HG03025 (cell line): ENCODE measurements at regions not wholly inside any gene's neighbourhood (a gene's known extent, or its start where the extent isn't known, plus 50 kb on each side); places are given as distances from the start of the nearest gene placed in this dataset.
A peak's percentile ranks its signal among the peaks of the same experiment; 100 is the strongest.
"Not testable (repeated sequence)": the region's sequence is repeated elsewhere in the genome, so short reads cannot be mapped to it uniquely, and the experiment has no call there.

Experiments
- ATAC-seq: cut with Tn5 transposase; IDR thresholded peaks from one replicate; pipeline ENCODE4 v1.9.1; 2021; ENCODE audit warnings: mild to moderate bottlenecking, moderate library complexity; ENCODE audit not compliant: unreplicated experiment, low FRiP score

GRCh38 chr21:35204850-35205541 lies 155.9 kb upstream of the RUNX1 start:
- ATAC-seq: no peak

GRCh38 chr21:35204125-35204524 lies 155.0 kb upstream of the RUNX1 start:
- ATAC-seq: no peak

GRCh38 chr21:35203093-35203977 lies 154.2 kb upstream of the RUNX1 start:
- no peak for ATAC-seq

DNA sequence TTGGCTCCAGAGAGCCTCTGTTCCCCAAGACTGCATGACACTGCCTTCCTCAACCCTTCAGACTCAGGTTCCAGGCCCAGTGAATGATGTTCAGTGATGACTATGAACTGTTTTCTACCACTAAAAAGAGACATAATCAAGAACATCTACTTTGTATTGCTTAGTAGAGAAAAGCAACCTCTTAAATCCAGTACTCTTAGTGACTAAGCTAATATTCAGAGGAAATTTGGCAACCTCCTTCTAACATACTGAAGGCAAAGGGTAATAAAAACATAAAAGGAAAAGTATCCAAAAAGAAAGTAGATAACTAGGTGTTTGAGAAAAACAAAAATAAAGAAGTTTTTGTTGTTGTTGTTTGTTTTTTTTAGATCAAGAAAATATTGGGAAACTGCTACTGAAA lies 153.3 kb upstream of the RUNX1 start:
- ATAC-seq: no peak

DNA sequence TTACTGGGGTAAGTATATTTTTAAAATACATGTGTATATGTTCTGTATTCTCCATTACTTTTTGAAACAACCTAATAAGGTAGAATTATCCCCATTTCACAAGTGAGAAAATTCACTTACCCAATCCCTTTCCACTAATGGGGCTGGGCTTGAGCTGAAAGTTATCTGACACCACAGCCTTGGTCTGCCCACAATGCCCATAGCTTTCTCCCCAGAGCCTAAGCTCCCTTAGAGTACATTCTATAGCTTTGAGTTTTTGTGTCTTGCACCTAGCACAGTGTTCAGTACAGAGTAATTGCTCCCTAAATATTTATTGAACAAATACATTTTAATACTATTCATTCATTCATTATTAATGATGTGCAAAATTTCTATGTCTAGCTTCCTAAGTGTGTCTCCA lies 152.7 kb upstream of the RUNX1 start:
- ATAC-seq: no peak

DNA sequence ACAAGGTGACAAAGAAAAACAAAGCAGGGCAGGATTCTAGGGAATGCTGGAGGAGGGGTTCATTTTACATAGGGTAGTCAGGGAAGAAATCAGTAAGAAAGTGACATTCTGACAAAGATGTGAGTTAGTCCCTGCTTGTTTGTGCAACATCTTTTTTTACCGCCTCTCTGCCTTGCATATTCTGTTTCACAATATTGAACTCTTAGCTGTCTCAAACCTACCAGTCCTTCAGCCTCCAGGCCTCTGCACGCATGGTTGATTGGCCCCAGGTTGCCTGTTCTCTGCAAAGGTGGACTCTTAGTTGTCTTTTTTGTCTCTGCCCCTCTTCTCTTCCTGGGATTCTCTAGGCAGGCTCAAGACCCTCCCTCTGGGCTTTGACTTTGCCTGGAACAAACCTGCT lies 152.2 kb upstream of the RUNX1 start:
- ATAC-seq: no peak

DNA sequence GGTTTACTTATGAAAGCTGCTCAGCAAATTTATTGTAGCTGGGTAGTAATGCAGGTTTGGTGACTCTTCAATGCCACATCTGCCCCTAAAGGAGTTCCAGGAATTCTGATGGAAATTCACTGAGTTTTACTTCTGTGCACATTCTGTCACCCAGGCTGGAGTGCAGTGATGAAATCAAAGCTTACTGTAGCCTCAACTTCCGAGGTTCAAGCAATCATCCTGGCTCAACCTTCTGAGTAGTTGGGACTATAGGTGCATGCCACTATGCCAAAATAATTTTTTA lies 150.6 kb upstream of the RUNX1 start:
- ATAC-seq: no peak

DNA sequence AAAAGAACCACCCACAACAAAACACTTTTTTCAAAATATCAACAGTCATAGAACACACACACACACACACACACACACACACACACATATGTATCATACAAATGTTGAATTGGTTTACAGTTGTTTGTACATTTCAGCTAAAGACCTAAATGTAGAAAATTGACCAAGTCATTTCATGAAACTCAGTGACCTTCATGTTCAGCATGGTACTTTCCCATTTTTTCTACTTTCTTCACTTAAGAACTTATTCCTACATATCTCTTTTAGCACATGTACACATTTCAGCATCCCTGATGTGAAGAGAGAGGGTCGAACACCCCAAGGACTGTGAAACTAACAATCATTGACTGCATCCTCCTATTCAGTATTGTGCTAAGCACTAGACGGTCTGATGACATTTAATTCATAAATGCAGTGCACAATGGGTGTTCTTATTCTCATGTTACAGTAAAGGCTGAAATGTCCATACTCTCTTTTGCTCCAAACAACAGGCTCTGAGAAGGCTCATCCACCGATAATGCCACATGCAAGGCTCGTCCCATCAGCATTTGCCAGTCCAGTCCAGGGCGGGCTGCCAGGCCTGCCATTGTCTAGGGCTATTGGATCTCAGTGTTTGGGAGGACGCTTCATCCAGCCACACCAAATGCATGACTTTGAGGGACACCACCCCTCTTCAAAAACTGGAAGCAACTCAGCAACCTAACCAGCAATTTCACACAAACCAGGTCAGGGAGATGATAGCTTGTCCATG lies 150.1 kb upstream of the RUNX1 start:
- no peak for ATAC-seq

DNA sequence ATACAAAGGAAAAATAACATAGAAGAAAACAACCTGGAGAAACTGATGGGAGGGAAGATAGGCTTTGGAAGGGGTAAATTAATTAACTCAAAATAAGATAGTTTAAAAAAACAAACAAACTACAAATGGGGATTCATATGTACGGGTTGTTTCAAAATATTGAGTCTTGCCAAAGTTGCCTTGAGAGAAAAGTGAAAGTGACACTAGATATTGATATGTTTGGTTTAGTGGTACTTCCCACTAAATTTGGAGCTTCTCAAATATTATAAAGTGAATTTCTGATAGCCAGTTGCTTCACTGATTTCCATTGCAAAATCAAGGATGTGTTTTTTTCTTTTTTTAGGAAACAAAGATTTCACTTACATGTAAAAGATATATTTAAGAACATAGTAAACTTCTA lies 149.5 kb upstream of the RUNX1 start:
- no peak for ATAC-seq

DNA sequence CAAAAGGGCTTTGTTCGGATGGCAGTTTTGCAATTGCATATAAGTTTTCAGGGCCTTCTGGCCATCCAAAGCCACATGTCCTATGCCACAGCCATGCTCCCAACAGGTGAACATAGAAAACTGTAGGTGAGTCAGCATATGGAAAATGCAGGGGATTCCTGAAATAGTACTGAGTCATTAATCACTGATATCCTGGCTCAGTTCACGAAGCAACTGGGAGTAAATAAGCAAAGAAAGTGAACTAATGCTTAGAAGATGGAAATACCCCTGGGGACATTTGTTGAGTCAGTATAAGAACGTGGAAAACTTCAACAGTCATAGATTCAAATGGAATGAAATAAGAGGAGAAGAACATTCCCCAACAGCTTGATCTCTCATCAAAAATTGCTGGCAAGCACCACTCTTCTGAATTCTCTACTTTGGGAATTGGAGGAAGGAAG lies 148.9 kb upstream of the RUNX1 start:
- no peak for ATAC-seq

- no peak for ATAC-seq
These were observed 148.1 kb upstream of the RUNX1 start for GRCh38 chr21:35197191-35197590.

- ATAC-seq: no peak
These were observed 147.0 kb upstream of the RUNX1 start for GRCh38 chr21:35196128-35196527.

GRCh38 chr21:35195232-35195631 lies 146.1 kb upstream of the RUNX1 start:
- ATAC-seq: no peak

GRCh38 chr21:35191754-35192153 lies 142.7 kb upstream of the RUNX1 start:
- no peak for ATAC-seq

DNA sequence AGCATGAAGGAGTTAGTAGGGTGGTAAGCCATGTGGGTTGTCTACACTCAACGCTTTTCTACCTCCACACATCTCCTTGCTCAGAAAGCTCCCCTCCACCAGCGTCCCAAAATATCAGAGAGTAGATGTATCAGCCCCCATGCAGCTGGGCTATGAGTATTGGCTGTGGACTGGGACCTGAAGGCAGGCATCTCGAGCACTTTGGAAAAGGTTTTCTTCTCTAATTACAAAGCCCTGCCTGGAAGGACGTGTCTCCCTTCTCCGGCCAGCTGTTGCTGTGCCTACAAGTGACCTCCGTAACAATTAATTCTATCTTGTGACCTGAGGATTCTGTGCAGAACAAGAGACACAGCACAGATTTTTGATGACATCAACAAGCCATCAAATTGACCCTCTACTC lies 142.0 kb upstream of the RUNX1 start:
- ATAC-seq: no peak

DNA sequence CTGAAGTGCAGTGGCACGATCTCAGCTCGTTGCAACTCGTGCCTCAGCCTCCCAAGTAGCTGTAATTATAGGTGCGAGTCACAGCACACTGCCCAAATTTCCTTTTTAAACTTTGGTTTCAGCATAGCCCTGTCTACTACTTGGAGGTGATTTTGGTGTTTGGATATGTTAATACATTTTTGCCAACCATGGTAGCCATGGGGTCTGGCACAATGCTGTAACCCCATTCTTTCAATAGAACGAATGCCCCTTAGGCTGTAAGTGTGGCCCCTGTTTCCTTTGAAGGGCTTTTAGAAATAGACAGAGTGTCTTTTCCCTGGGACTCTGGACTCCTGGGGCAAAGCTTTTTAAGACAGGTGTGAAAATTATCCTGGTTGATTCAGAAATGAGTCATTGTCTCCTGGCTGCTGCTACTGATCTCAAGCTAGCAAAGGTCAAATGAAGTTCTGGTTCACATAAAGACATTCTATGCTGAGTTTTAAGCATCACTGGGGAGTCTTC lies 141.1 kb upstream of the RUNX1 start:
- ATAC-seq: no peak

DNA sequence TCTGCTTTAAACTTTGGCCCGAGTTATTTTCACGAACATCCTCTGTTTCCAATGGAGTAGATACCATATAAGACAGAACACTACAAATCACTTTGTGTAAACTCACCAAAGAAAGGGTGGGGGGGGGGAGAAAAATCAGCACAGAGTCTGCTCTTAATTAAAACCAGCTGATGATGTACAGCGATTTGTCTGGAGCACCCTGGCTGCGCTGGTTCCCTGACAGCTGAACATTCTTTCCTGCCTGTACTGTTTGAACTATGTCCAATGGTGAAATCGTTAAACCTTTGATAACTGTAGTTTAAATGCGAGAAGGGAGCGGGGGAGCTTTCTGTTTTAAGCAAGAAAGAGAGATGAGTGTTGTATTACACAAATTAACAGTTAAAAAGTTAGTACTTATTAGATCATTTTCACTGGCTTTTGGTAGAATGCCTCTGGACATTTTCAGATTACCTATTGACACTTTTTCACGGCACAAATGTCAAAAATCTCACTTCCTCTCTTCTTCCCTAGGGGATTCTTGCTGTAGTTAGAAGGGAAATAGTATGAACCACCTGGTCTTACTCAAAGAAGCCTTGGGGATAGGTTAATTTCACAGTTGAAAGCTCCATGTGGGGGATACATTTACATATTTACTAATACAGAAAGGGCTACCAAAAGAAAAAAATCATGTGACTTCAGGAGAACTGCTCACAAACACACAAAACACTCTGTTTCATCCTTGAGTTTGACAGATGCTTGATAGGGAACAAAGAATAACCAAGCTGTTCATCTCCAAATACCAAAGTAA lies 140.2 kb upstream of the RUNX1 start:
- peak; percentile 79 for ATAC-seq

DNA sequence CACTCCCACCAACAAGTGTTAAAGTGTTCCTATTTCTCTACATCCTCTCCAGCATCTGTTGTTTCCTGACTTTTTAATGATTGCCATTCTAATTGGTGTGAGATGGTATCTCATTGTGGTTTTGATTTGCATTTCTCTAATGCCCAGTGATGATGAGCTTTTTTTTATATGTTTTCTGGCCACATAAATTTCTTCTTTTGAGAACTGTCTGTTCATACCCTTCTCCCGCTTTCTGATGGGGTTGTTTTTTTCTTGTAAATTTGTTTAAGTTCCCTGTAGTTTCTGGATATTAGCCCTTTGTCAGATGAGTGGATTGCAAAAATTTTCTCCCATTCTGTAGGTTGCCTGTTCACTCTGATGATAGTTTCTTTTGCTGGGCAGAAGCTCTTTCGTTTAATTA lies 134.3 kb upstream of the RUNX1 start:
- ATAC-seq: not testable (repeated sequence)

- no peak for ATAC-seq
These were observed 131.0 kb upstream of the RUNX1 start for GRCh38 chr21:35179990-35180540.

DNA sequence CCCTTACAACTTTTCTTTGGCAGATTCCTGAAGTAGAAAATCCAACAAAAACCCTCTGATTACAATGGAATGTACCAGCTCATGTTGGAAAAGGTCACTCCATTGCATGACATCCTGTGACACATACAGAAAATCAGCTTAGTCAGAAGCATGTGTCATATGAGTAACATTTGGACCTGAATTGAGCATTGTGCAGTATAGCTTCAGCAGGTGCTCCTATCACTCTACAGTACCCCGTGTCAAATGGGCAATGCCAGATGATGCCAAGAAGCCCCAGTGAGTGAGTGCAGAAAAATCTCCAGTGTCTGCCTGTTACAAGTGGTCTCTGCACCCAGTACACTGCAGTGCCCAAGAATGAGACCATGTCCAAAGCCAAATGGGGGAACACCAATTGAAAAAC lies 129.7 kb upstream of the RUNX1 start:
- no peak for ATAC-seq
